HepG2 (cell line): ENCODE measurements at regions not wholly inside any gene's neighbourhood (a gene's known extent, or its start where the extent isn't known, plus 50 kb on each side); places are given as distances from the start of the nearest gene placed in this dataset.

Experiments
- ATAC-seq: fragments of 200-7000 bp; cut with Tn5 transposase; 3 replicates; pipeline ENCODE4 v1.9.1; 2020; ENCODE audit warnings: mild to moderate bottlenecking, moderate library complexity
- BruUV-seq: library from RNA; stranded (reverse); fragments of 400-500 nt; replicated peaks from 2 replicates; lab custom pipeline; 2021; lab: Mats Ljungman, UMichigan
- CTCF ChIA-PET: fragments of 300-600 bp; formaldehyde crosslinking; extraction: SDS; loops from one replicate; lab custom pipeline; 2021; ENCODE audit warnings: low total read pairs, inconsistent platforms, low intra/inter-chr PET ratio; lab: Yijun Ruan, JAX
- POLR2A ChIA-PET: fragments of 350-600 bp; sonication (Branson Sonifier 250); formaldehyde crosslinking; loops from one replicate; lab custom pipeline; 2020; ENCODE audit warnings: antibody characterized with exemption, inconsistent platforms; lab: Yijun Ruan, JAX
- DNase-seq: peaks from one replicate; pipeline ENCODE4 v3.0.0-alpha.2; 2015; ENCODE audit warnings: low spot score
- FAIRE-seq: peaks from 3 replicates; lab custom pipeline; 2011; peaks lifted over from hg19 to GRCh38; lab: Jason Lieb, UNC
- H2AFZ ChIP-seq: one replicate; pipeline ENCODE4 v1.6.1; 2011; ENCODE audit warnings: low read length, inconsistent platforms
- H3K27ac ChIP-seq: fragments of 300-600 bp; 3 replicates; pipeline ENCODE4 v1.8.0; 2011; ENCODE audit warnings: mixed run types, mild to moderate bottlenecking, mixed read lengths, low read length, inconsistent platforms; ENCODE audit not compliant: insufficient read depth; ENCODE audit errors: extremely low read length
- H3K27me3 ChIP-seq, 2 experiments: fragments of 200-600 bp in 1 of 2; 2 replicates in 1 of 2; 3 replicates in 1 of 2; pipeline versions ENCODE4 v1.6.0 to v1.8.0; 2011; ENCODE audit warnings: low read length in 2 of 2, mild to moderate bottlenecking in 2 of 2, moderate library complexity in 2 of 2, inconsistent platforms in 1 of 2; ENCODE audit not compliant: insufficient read depth in 2 of 2, control insufficient read depth in 1 of 2
- H3K36me3 ChIP-seq, 2 experiments: fragments of 200-600 bp in 1 of 2; replicated peaks in 1 of 2; 2 replicates in 1 of 2; 3 replicates in 1 of 2; pipeline versions ENCODE4 v1.5.1 to v1.8.0; 2011; ENCODE audit warnings: low read length in 2 of 2, inconsistent platforms in 1 of 2; ENCODE audit not compliant: insufficient read depth in 2 of 2, control insufficient read depth in 1 of 2
- H3K4me1 ChIP-seq: 2 replicates; pipeline ENCODE4 v1.5.1; 2012; ENCODE audit warnings: low read length, inconsistent platforms; ENCODE audit not compliant: insufficient read depth
- H3K4me2 ChIP-seq: 2 replicates; pipeline ENCODE4 v1.6.0; 2011; ENCODE audit warnings: low read depth, low read length, inconsistent platforms
- H3K4me3 ChIP-seq, 3 experiments: fragments of 200-600 bp in 1 of 3; sonication (generic), shearing (Covaris generic) in 1 of 3; replicated peaks in 1 of 3; 2 replicates each; pipeline ENCODE4 v1.5.1; 2011 to 2016; ENCODE audit warnings: low read length in 3 of 3, inconsistent platforms in 2 of 3, low read depth in 2 of 3, mild to moderate bottlenecking in 2 of 3, control low read depth in 1 of 3, mixed read lengths in 1 of 3; ENCODE audit not compliant: insufficient read depth in 1 of 3
- H3K79me2 ChIP-seq: one replicate; pipeline ENCODE4 v1.6.1; 2011; ENCODE audit warnings: low read length, inconsistent platforms; ENCODE audit not compliant: insufficient read depth
- H3K9ac ChIP-seq: 2 replicates; pipeline ENCODE4 v1.6.0; 2011; ENCODE audit warnings: mild to moderate bottlenecking, low read depth, low read length, inconsistent platforms; ENCODE audit not compliant: insufficient read depth
- H3K9me3 ChIP-seq: 2 replicates; pipeline ENCODE4 v1.5.1; 2012; ENCODE audit warnings: mild to moderate bottlenecking, low read length
- H4K20me1 ChIP-seq: 2 replicates; pipeline ENCODE4 v1.6.0; 2011; ENCODE audit warnings: inconsistent platforms, mild to moderate bottlenecking, low read length, moderate library complexity; ENCODE audit not compliant: insufficient read depth
- BHLHE40 ChIP-seq: IDR thresholded peaks from 2 replicates; pipeline ENCODE4 v1.6.1; 2011; ENCODE audit warnings: low read length, improper control_type of control experiment
- GFI1 ChIP-seq: sonication (generic); formaldehyde crosslinking; IDR thresholded peaks from 2 replicates; pipeline ENCODE4 v1.5.0; 2020; ENCODE audit warnings: missing genetic modification reagents, mild to moderate bottlenecking, borderline replicate concordance
- HES4 ChIP-seq: sonication (generic); formaldehyde crosslinking; IDR thresholded peaks from 2 replicates; pipeline ENCODE4 v1.9.0; 2021; ENCODE audit warnings: mild to moderate bottlenecking, missing genetic modification reagents, borderline replicate concordance
- MED8 ChIP-seq: sonication (generic); formaldehyde crosslinking; IDR thresholded peaks from 2 replicates; pipeline ENCODE4 v1.8.1; 2023; ENCODE audit warnings: mild to moderate bottlenecking, missing genetic modification reagents; ENCODE audit not compliant: insufficient replicate concordance
- MIXL1 ChIP-seq: IDR thresholded peaks from 2 replicates; pipeline ENCODE4 v1.6.1; 2016
- PLSCR1 ChIP-seq: sonication (generic); formaldehyde crosslinking; IDR thresholded peaks from 2 replicates; pipeline ENCODE4 v1.5.0; 2020; ENCODE audit warnings: missing genetic modification reagents, mild to moderate bottlenecking, borderline replicate concordance
- YY1 ChIP-seq: IDR thresholded peaks from 2 replicates; pipeline ENCODE4 v1.6.1; 2011; ENCODE audit warnings: low read length, low read depth, moderate library complexity, mild to moderate bottlenecking; ENCODE audit not compliant: insufficient read depth, insufficient replicate concordance
- ZBTB2 ChIP-seq: sonication (generic); formaldehyde crosslinking; IDR thresholded peaks from 2 replicates; pipeline ENCODE4 v1.8.0; 2022; ENCODE audit warnings: low read depth, missing genetic modification reagents
- ZBTB39 ChIP-seq: sonication (generic); formaldehyde crosslinking; IDR thresholded peaks from 2 replicates; pipeline ENCODE4 v1.5.0; 2020; ENCODE audit warnings: missing genetic modification reagents
- ZBTB49 ChIP-seq: sonication (generic); formaldehyde crosslinking; IDR thresholded peaks from 2 replicates; pipeline ENCODE4 v1.4.0; 2020; ENCODE audit warnings: missing genetic modification reagents, borderline replicate concordance
- ZEB1 ChIP-seq: IDR thresholded peaks from 2 replicates; pipeline ENCODE4 v1.6.1; 2012; ENCODE audit warnings: mild to moderate bottlenecking, low read depth, inconsistent platforms; ENCODE audit not compliant: insufficient replicate concordance
- ZNF160 ChIP-seq: sonication (generic); formaldehyde crosslinking; IDR thresholded peaks from 2 replicates; pipeline ENCODE4 v1.8.0; 2022; ENCODE audit warnings: mild to moderate bottlenecking, inconsistent platforms, missing genetic modification reagents
- ZNF432 ChIP-seq: sonication (generic); formaldehyde crosslinking; IDR thresholded peaks from 2 replicates; pipeline ENCODE4 v1.5.0; 2020; ENCODE audit warnings: missing genetic modification reagents, mild to moderate bottlenecking, borderline replicate concordance
- WGBS: methylation state at CpG from one replicate; pipeline ENCODE4 v1.1.6; 2017; ENCODE audit warnings: low lambda C conversion rate; 5-methylcytosine and 5-hydroxymethylcytosine counted together
- in situ Hi-C: cut with HindIII; loops from 2 replicates; pipeline ENCODE4 v1.10.0; 2017; ENCODE audit warnings: low pct_unique_long_range_greater_than_20kb; ENCODE audit not compliant: extremely low pct_ligation_motif_present
- intact Hi-C: fragments of 100-400 bp; cut with micrococcal nuclease; formaldehyde crosslinking; loops from one replicate; pipeline ENCODE4 v1.10.0; 2022; ENCODE audit not compliant: unreplicated experiment

- intact Hi-C loops: no loop called here
- H3K4me2 ChIP-seq: no peak overlapping the region
- peaks cover 6% of the 10 kb centered on the region; the same call in 1 of the 2 replicates for H3K4me1 ChIP-seq
- H3K27ac ChIP-seq: no peak overlapping the region
- H4K20me1 ChIP-seq: no peaks in the 10 kb centered on the region
- no peak overlapping the region for H3K4me3 ChIP-seq
- in situ Hi-C loops: no loop called here
- peaks cover 0 to 10% of the 10 kb centered on the region in 2 experiments; a peak in 2 of 5 replicates for H3K27me3 ChIP-seq
- DNase-seq (no peak), FAIRE-seq (no peak), ATAC-seq (no peak)
- H3K9ac ChIP-seq: no peak overlapping the region
- no peak overlapping the region for H2AFZ ChIP-seq
- no peaks in the 10 kb centered on the region for H3K9me3 ChIP-seq
- H3K79me2 ChIP-seq: no peaks in the 10 kb centered on the region
- POLR2A ChIA-PET: no interaction called here
- no peaks in the 10 kb centered on the region for H3K36me3 ChIP-seq
- CTCF ChIA-PET: no interaction called here
- 72% methylated on average over 6 of the region's 6 CpGs for WGBS
- no TSS peak for BruUV-seq
- TF ChIP-seq BHLHE40: no peak
- TF ChIP-seq PLSCR1 (CRISPR knock-in tag): no peak
- no peak for TF ChIP-seq MIXL1
- TF ChIP-seq HES4: no peak
- no peak for TF ChIP-seq ZBTB39 (CRISPR knock-in tag)
- TF ChIP-seq ZNF432: no peak
- TF ChIP-seq ZBTB49 (CRISPR knock-in tag): no peak
- no peak for TF ChIP-seq MED8
- TF ChIP-seq YY1: no peak
- TF ChIP-seq ZBTB2 (CRISPR knock-in tag): no peak
- TF ChIP-seq ZEB1: no peak
- TF ChIP-seq GFI1 (CRISPR knock-in tag): no peak
- no peak for TF ChIP-seq ZNF160 (CRISPR knock-in tag)
Observed at GRCh38 chr15:69781411-69782125, 316.1 kb downstream of the TLE3 start.
